ENCODE measurements at regions not wholly inside any gene's neighbourhood (a gene's known extent, or its start where the extent isn't known, plus 50 kb on each side); places are given as distances from the start of the nearest gene placed in this dataset.

GRCh38 chr2:121004950-121005349 lies 269.3 kb downstream of the GLI2 start:
- no peaks in the 10 kb centered on the region for H3K9me2 ChIP-seq (ENCODE audit: insufficient read depth)
- RAD21 ChIA-PET (ENCODE audit: low non-redundant PET in 1 of 2, low total read pairs in 2 of 2, uncharacterized antibody in 2 of 2, unreplicated experiment in 2 of 2), result no interaction called here
- H3K36me3 ChIP-seq (ENCODE audit: control insufficient read depth in 1 of 2, insufficient read depth in 2 of 2, low read length in 2 of 2), result no peaks in the 10 kb centered on the region
- H3K27ac ChIP-seq (ENCODE audit: low read depth, low read length), result no peak overlapping the region
- no peak overlapping the region for H2AFZ ChIP-seq (ENCODE audit: low read depth, low read length, poor library complexity, severe bottlenecking)
- POLR2A ChIA-PET, result no interaction called here
- H4K20me1 ChIP-seq (ENCODE audit: insufficient read depth), result no peaks in the 10 kb centered on the region
- no peak overlapping the region for H3K4me2 ChIP-seq (ENCODE audit: low read length)
- no peak overlapping the region for H3K4me3 ChIP-seq (replicated peaks in 1 of 2; ENCODE audit: low read depth in 1 of 2, low read length in 2 of 2)
- no peak overlapping the region for H3K9ac ChIP-seq (ENCODE audit: low read length)
- no peak for DNase-seq (ENCODE audit: low read depth, low spot score)
- CTCF ChIA-PET, result no interaction called here
- H3K4me1 ChIP-seq (ENCODE audit: control insufficient read depth in 1 of 2, insufficient read depth in 2 of 2, low read length in 2 of 2), result no peaks in the 10 kb centered on the region
- intact Hi-C loops (cut with micrococcal nuclease), result no loop called here
- TF ChIP-seq ELF1 (IDR thresholded peaks at IDR 0.05; ENCODE audit: borderline replicate concordance, low read depth), result no peak
- no peak for TF ChIP-seq TCF7L2 (IDR thresholded peaks at IDR 0.05; ENCODE audit: borderline replicate concordance, extremely low read depth, insufficient read depth, insufficient read length)
- no peak for TF ChIP-seq ZNF274 (IDR thresholded peaks at IDR 0.05; ENCODE audit: low read depth, low read length)
- no peak for TF ChIP-seq JUND (IDR thresholded peaks at IDR 0.05)
- no peak for TF ChIP-seq EZH2 (IDR thresholded peaks at IDR 0.05)
- TF ChIP-seq SRF (IDR thresholded peaks at IDR 0.05; ENCODE audit: low read depth), result no peak
- no peak for TF ChIP-seq ZFX (IDR thresholded peaks at IDR 0.05)
- no peak for TF ChIP-seq EZH2phosphoT487 (IDR thresholded peaks at IDR 0.05; ENCODE audit: borderline replicate concordance)
- TF ChIP-seq FOSL1 (IDR thresholded peaks at IDR 0.05; ENCODE audit: low read depth), result no peak
- TF ChIP-seq ATF3 (IDR thresholded peaks at IDR 0.05), result no peak
- TF ChIP-seq ZBTB33 (IDR thresholded peaks at IDR 0.05; ENCODE audit: extremely low read depth, insufficient replicate concordance, low read length), result no peak
- TF ChIP-seq, protein P1, sequence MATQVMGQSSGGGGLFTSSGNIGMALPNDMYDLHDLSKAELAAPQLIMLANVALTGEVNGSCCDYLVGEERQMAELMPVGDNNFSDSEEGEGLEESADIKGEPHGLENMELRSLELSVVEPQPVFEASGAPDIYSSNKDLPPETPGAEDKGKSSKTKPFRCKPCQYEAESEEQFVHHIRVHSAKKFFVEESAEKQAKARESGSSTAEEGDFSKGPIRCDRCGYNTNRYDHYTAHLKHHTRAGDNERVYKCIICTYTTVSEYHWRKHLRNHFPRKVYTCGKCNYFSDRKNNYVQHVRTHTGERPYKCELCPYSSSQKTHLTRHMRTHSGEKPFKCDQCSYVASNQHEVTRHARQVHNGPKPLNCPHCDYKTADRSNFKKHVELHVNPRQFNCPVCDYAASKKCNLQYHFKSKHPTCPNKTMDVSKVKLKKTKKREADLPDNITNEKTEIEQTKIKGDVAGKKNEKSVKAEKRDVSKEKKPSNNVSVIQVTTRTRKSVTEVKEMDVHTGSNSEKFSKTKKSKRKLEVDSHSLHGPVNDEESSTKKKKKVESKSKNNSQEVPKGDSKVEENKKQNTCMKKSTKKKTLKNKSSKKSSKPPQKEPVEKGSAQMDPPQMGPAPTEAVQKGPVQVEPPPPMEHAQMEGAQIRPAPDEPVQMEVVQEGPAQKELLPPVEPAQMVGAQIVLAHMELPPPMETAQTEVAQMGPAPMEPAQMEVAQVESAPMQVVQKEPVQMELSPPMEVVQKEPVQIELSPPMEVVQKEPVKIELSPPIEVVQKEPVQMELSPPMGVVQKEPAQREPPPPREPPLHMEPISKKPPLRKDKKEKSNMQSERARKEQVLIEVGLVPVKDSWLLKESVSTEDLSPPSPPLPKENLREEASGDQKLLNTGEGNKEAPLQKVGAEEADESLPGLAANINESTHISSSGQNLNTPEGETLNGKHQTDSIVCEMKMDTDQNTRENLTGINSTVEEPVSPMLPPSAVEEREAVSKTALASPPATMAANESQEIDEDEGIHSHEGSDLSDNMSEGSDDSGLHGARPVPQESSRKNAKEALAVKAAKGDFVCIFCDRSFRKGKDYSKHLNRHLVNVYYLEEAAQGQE (IDR thresholded peaks at IDR 0.05; ENCODE audit: low read depth), result no peak
- TF ChIP-seq SP1 (IDR thresholded peaks at IDR 0.05; ENCODE audit: low read depth), result no peak
- TF ChIP-seq SIN3A (IDR thresholded peaks at IDR 0.05; ENCODE audit: low read depth), result no peak
- H3K9me3 ChIP-seq (ENCODE audit: control insufficient read depth in 1 of 2, insufficient read depth in 1 of 2, low read depth in 1 of 2, low read length in 2 of 2), result no peaks in the 10 kb centered on the region
- peak; percentile 70 for ATAC-seq
- H3K27me3 ChIP-seq (ENCODE audit: insufficient read depth, low read length), result no peaks in the 10 kb centered on the region
- H3K79me2 ChIP-seq (ENCODE audit: insufficient read depth, low read length), result no peaks in the 10 kb centered on the region
- no TSS peak for BruUV-seq (replicated peaks)
